HCT116 (cell line): ENCODE measurements at regions not wholly inside any gene's neighbourhood (a gene's known extent, or its start where the extent isn't known, plus 50 kb on each side); places are given as distances from the start of the nearest gene placed in this dataset.

ENCODE experiments used
- ATAC-seq: fragments of 200-7000 bp; cut with Tn5 transposase; 2 replicates; pipeline ENCODE4 v1.9.1; 2020; ENCODE audit warnings: mild to moderate bottlenecking, moderate library complexity
- BruUV-seq: library from RNA; stranded (reverse); fragments of 400-500 nt; replicated peaks from 2 replicates; lab custom pipeline; 2021; lab: Mats Ljungman, UMichigan
- CTCF ChIA-PET: fragments of 300-600 bp; sonication (Branson Sonifier 250); formaldehyde crosslinking; loops from one replicate; lab custom pipeline; 2021; ENCODE audit warnings: antibody characterized with exemption; lab: Charles Lee
- POLR2A ChIA-PET: fragments of 300-600, 350-600 bp; sonication (Branson Sonifier 250); formaldehyde crosslinking; loops from one replicate; lab custom pipeline; 2021; ENCODE audit warnings: antibody characterized with exemption; lab: Charles Lee
- RAD21 ChIA-PET, 2 experiments: fragments of 300-600 bp; sonication (Branson Sonifier 250); formaldehyde crosslinking; loops; one replicate each; lab custom pipeline; 2023; ENCODE audit warnings: low total read pairs in 2 of 2; ENCODE audit not compliant: uncharacterized antibody in 2 of 2, unreplicated experiment in 2 of 2, low non-redundant PET in 1 of 2; lab: Charles Lee
- DNase-seq: peaks from one replicate; pipeline ENCODE4 v3.0.0-alpha.2; 2010; ENCODE audit warnings: low read depth, low spot score
- H2AFZ ChIP-seq: fragments of 200-600 bp; shearing (Covaris generic), sonication (generic); 2 replicates; pipeline ENCODE4 v1.6.1; 2017; ENCODE audit warnings: low read depth, mixed run types, mixed read lengths, antibody characterized with exemption, low read length; ENCODE audit not compliant: poor library complexity, severe bottlenecking
- H3K27ac ChIP-seq: 2 replicates; pipeline ENCODE4 v1.5.1; 2012; ENCODE audit warnings: low read depth, low read length
- H3K27me3 ChIP-seq: fragments of 200-600 bp; sonication (generic); 2 replicates; pipeline ENCODE4 v1.6.1; 2016; ENCODE audit warnings: mixed run types, low read length, mixed read lengths; ENCODE audit not compliant: insufficient read depth
- H3K36me3 ChIP-seq, 2 experiments: fragments of 200-500 bp in 1 of 2; fragments of 200-600 bp in 1 of 2; sonication (Bioruptor generic) in 1 of 2; sonication (generic) in 1 of 2; 2 replicates each; pipeline versions ENCODE4 v1.5.1 to v1.6.1; 2014 to 2016; ENCODE audit warnings: low read length in 2 of 2, inconsistent platforms in 1 of 2, mixed read lengths in 1 of 2, mixed run types in 1 of 2; ENCODE audit not compliant: insufficient read depth in 2 of 2, control insufficient read depth in 1 of 2
- H3K4me1 ChIP-seq, 2 experiments: fragments of 200-600 bp in 1 of 2; sonication (generic) in 1 of 2; 2 replicates each; pipeline versions ENCODE4 v1.5.1 to v1.6.1; 2012 to 2017; ENCODE audit warnings: low read length in 2 of 2, inconsistent platforms in 1 of 2, mild to moderate bottlenecking in 1 of 2, mixed read lengths in 1 of 2, mixed run types in 1 of 2, moderate library complexity in 1 of 2; ENCODE audit not compliant: insufficient read depth in 2 of 2, control insufficient read depth in 1 of 2
- H3K4me2 ChIP-seq: fragments of 200-600 bp; sonication (generic); 2 replicates; pipeline ENCODE4 v1.6.1; 2017; ENCODE audit warnings: mixed run types, low read length, mixed read lengths
- H3K4me3 ChIP-seq, 2 experiments: fragments of 200-600 bp in 1 of 2; sonication (generic) in 1 of 2; replicated peaks in 1 of 2; 2 replicates each; pipeline ENCODE4 v1.5.1; 2011 to 2016; ENCODE audit warnings: low read length in 2 of 2, control low read depth in 1 of 2, low read depth in 1 of 2, mild to moderate bottlenecking in 1 of 2, mixed read lengths in 1 of 2, mixed run types in 1 of 2
- H3K79me2 ChIP-seq: fragments of 200-600 bp; sonication (generic); 2 replicates; pipeline ENCODE4 v1.6.1; 2017; ENCODE audit warnings: mild to moderate bottlenecking, mixed run types, low read length, moderate library complexity, mixed read lengths; ENCODE audit not compliant: insufficient read depth
- H3K9ac ChIP-seq: fragments of 200-600 bp; sonication (generic); 2 replicates; pipeline ENCODE4 v1.6.1; 2016; ENCODE audit warnings: low read length, mixed read lengths
- H3K9me2 ChIP-seq: fragments of 200-600 bp; sonication (generic), shearing (Covaris generic); 2 replicates; pipeline ENCODE4 v1.6.1; 2017; ENCODE audit warnings: mixed run types, mild to moderate bottlenecking, moderate library complexity; ENCODE audit not compliant: insufficient read depth
- H3K9me3 ChIP-seq, 2 experiments: fragments of 200-500 bp in 1 of 2; fragments of 200-600 bp in 1 of 2; sonication (Bioruptor generic) in 1 of 2; sonication (generic) in 1 of 2; 2 replicates each; pipeline ENCODE4 v1.6.1; 2014 to 2017; ENCODE audit warnings: low read length in 2 of 2, mixed read lengths in 2 of 2, inconsistent platforms in 1 of 2, low read depth in 1 of 2, mild to moderate bottlenecking in 1 of 2, mixed run types in 1 of 2, moderate library complexity in 1 of 2; ENCODE audit not compliant: control insufficient read depth in 1 of 2, insufficient read depth in 1 of 2
- H4K20me1 ChIP-seq: fragments of 200-600 bp; sonication (generic), shearing (Covaris generic); 2 replicates; pipeline ENCODE4 v1.6.1; 2017; ENCODE audit warnings: mixed run types, mild to moderate bottlenecking, moderate library complexity; ENCODE audit not compliant: insufficient read depth
- CEBPB ChIP-seq: IDR thresholded peaks from 2 replicates; pipeline ENCODE4 v1.6.1; 2012; ENCODE audit warnings: low read depth
- EGR1 ChIP-seq: IDR thresholded peaks from 2 replicates; pipeline ENCODE4 v1.6.1; 2012; ENCODE audit warnings: low read depth
- ELF1 ChIP-seq: IDR thresholded peaks from 2 replicates; pipeline ENCODE4 v1.6.1; 2012; ENCODE audit warnings: low read depth, borderline replicate concordance
- EZH2phosphoT487 ChIP-seq: fragments of 200-600 bp; IDR thresholded peaks from 2 replicates; pipeline ENCODE4 v1.6.1; 2018; ENCODE audit warnings: antibody characterized with exemption, borderline replicate concordance
- ZNF274 ChIP-seq: fragments of 200-500 bp; sonication (Bioruptor generic); IDR thresholded peaks from 2 replicates; pipeline ENCODE4 v1.6.1; 2014; ENCODE audit warnings: mild to moderate bottlenecking, low read depth, low read length, inconsistent platforms
- intact Hi-C: fragments of 100-400 bp; cut with micrococcal nuclease; formaldehyde crosslinking; loops from 2 replicates; pipeline ENCODE4 v1.10.0; 2022
- TF ChIP-seq, protein P1 (sequence below): IDR thresholded peaks from 2 replicates; pipeline ENCODE4 v1.6.1; 2012

DNA sequence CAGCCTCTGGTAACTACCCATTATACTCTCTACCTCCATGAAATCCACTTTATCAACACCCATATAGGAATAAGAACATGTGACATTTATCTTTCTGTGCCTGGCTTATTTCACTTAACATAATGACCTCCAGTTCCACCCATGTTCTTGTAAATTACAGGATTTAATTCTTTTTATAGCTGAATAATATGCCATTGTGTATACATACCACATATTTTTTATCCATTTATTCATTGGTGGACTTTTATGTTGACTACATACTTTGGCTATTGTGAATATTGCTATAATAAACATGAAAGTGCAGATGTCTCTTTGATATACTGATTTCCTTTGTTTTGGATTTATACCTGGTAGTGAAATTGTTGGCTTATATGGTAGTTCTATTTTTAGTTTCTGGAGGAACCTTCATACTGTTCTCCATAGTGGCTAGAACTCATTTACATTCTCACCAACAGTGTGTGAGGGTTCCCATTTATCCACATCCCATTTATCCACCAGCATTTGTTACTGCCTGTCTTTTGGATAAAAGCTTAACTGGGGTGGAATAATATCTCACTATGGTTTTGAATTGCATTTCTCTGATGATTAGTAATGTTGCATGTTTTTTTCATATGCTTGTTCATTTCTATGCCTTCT lies 473.4 kb downstream of the TBL1XR1 start:
- no peak overlapping the region for H3K9ac ChIP-seq
- BruUV-seq = no TSS peak
- H2AFZ ChIP-seq = no peak overlapping the region
- H3K9me3 ChIP-seq = no peaks in the 10 kb centered on the region
- DNase-seq = no peak
- CTCF ChIA-PET = no interaction called here
- H3K27ac ChIP-seq = no peak overlapping the region
- no peaks in the 10 kb centered on the region for H4K20me1 ChIP-seq
- no peak for TF ChIP-seq EZH2phosphoT487
- TF ChIP-seq CEBPB = no peak
- TF ChIP-seq EGR1 = no peak
- no peak for TF ChIP-seq ELF1
- TF ChIP-seq, protein P1, sequence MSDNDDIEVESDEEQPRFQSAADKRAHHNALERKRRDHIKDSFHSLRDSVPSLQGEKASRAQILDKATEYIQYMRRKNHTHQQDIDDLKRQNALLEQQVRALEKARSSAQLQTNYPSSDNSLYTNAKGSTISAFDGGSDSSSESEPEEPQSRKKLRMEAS = no peak
- TF ChIP-seq, all 23 proteins: peak for 0
- Histone ChIP-seq H3K27me3 (no peaks in the 10 kb centered on the region), H3K79me2 (no peaks in the 10 kb centered on the region), H3K9me2 (no peaks in the 10 kb centered on the region), H3K36me3 (no peaks in the 10 kb centered on the region), H3K4me3 (no peak overlapping the region), H3K4me1 (no peaks in the 10 kb centered on the region), H3K4me2 (no peak overlapping the region)
- no peak for ATAC-seq
- POLR2A ChIA-PET = no interaction called here
- RAD21 ChIA-PET = no interaction called here
- intact Hi-C loops = no loop called here

DNA sequence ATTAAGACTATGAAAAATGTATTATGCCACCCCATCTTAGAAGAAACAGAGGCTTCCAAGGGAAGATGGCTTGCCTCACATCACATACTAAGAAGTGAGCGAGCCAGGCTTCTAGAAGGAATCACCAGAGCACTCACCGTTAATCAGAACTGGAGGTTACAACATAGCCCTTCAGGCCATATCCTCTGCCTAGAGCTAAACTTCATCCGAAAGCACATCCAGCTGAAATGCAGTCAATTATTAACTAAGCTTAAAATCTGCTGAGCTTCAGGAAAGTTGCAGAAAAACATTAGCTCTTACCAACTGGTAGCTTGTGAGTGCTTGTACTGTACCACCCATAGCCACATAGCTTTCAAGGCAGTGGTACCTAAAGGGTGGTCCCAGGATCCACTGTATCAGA lies 483.2 kb downstream of the TBL1XR1 start:
- Histone ChIP-seq H4K20me1 (no peaks in the 10 kb centered on the region), H3K9ac (no peak overlapping the region), H3K4me1 (no peaks in the 10 kb centered on the region), H3K9me3 (no peaks in the 10 kb centered on the region), H3K27ac (no peak overlapping the region), H2AFZ (no peak overlapping the region), H3K9me2 (no peaks in the 10 kb centered on the region), H3K4me3 (no peak overlapping the region)
- no peak for DNase-seq
- intact Hi-C loops = no loop called here
- CTCF ChIA-PET = no interaction called here
- no peak for ATAC-seq
- RAD21 ChIA-PET = no interaction called here
- TF ChIP-seq ELF1 (no peak), CEBPB (no peak), ZNF274 (no peak)
- TF ChIP-seq, all 23 proteins: peak for 0
- no peaks in the 10 kb centered on the region for H3K36me3 ChIP-seq
- no TSS peak for BruUV-seq
- POLR2A ChIA-PET = interaction anchor here (0.6 kb wide), 1 partner anchor 1859 kb away, joined by 4 read pairs; no protein-coding TSS in a partner anchor
- H3K27me3 ChIP-seq = no peaks in the 10 kb centered on the region
- no peak overlapping the region for H3K4me2 ChIP-seq
- no peaks in the 10 kb centered on the region for H3K79me2 ChIP-seq
